ENCODE measurements at regions not wholly inside any gene's neighbourhood (a gene's known extent, or its start where the extent isn't known, plus 50 kb on each side); places are given as distances from the start of the nearest gene placed in this dataset.
"Not testable (repeated sequence)": the region's sequence is repeated elsewhere in the genome, so short reads cannot be mapped to it uniquely, and the experiment has no call there.

DNA sequence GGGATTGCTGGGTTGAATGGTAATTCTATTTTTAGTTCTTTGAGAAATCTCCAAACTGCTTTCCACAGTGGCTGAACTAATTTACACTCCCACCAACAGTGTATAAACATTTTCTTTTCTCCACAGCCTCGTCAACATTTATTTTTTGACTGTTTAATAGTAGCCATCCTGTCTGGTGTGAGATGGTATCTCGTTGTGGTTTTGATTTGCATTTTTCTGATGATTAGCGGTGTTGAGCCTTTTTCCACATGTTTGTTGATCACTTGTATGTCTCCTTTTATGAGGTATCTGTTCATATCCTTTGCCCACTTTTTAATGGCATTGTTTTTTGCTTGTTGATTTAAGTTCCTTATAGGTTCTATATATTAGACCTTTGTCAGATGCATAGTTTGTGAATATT lies 85.1 kb upstream of the SMAD3 start:
- H3K9ac ChIP-seq (ENCODE audit: control insufficient read depth, extremely low read depth, insufficient read depth, low read length); H3K9me1 ChIP-seq (ENCODE audit: control insufficient read depth, extremely low read depth, insufficient read depth, low read length); H3K27me3 ChIP-seq (ENCODE audit: control insufficient read depth, extremely low read depth, insufficient read depth, low read length); H3K36me3 ChIP-seq (ENCODE audit: control insufficient read depth in 2 of 2, extremely low read depth in 1 of 2, insufficient read depth in 2 of 2, low read length in 2 of 2); H2AFZ ChIP-seq (ENCODE audit: control insufficient read depth, low read length); H3K4me2 ChIP-seq (ENCODE audit: control insufficient read depth, extremely low read depth, insufficient read depth, low read depth, low read length); FAIRE-seq; DNase-seq (ENCODE audit: low read depth, low spot score); H4K20me1 ChIP-seq (ENCODE audit: control insufficient read depth, extremely low read depth, insufficient read depth, low read length); H3K27ac ChIP-seq (ENCODE audit: control insufficient read depth, insufficient read depth, low read length); H3K4me3 ChIP-seq (ENCODE audit: control insufficient read depth in 2 of 3, extremely low read depth in 1 of 3, insufficient read depth in 2 of 3, low read depth in 1 of 3, low read length in 3 of 3); H3K79me2 ChIP-seq (ENCODE audit: control insufficient read depth, insufficient read depth, low read length); H3K4me1 ChIP-seq (ENCODE audit: control insufficient read depth, extremely low read depth, insufficient read depth, low read length); H3K9me3 ChIP-seq (ENCODE audit: control insufficient read depth, low read depth, low read length); dilution Hi-C loops (cut with MboI; ENCODE audit: extremely low pct_ligation_motif_present, low sequenced_read_pairs): not testable (repeated sequence)

DNA sequence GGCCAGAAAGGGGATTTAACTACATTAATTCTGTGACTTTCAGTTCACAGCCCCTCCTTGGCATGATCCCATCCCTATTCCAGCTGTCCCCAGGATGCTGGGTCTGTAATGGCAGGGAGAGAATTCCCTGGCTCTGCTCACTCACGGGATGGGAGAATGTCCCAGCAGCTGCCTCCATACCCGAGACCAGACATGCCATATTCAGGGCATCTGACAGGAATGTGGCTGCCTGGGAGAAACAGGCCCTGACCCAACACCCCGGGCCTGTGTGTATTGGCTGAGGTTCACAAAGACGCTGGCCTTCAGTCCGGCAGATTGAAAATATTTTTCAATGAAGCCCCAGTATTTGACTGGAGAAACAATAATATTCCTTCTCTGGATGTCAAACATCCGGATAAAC lies 83.6 kb upstream of the SMAD3 start:
- no peaks in the 10 kb centered on the region for H3K79me2 ChIP-seq (ENCODE audit: control insufficient read depth, insufficient read depth, low read length)
- no peaks in the 10 kb centered on the region for H3K27me3 ChIP-seq (ENCODE audit: control insufficient read depth, extremely low read depth, insufficient read depth, low read length)
- no peak overlapping the region for H2AFZ ChIP-seq (ENCODE audit: control insufficient read depth, low read length)
- dilution Hi-C loops (cut with MboI; ENCODE audit: extremely low pct_ligation_motif_present, low sequenced_read_pairs) = no loop called here
- H3K9me3 ChIP-seq (ENCODE audit: control insufficient read depth, low read depth, low read length) = no peaks in the 10 kb centered on the region
- no peaks in the 10 kb centered on the region for H3K4me1 ChIP-seq (ENCODE audit: control insufficient read depth, extremely low read depth, insufficient read depth, low read length)
- no peak overlapping the region for H3K4me2 ChIP-seq (ENCODE audit: control insufficient read depth, extremely low read depth, insufficient read depth, low read depth, low read length)
- H3K9me1 ChIP-seq (ENCODE audit: control insufficient read depth, extremely low read depth, insufficient read depth, low read length) = no peaks in the 10 kb centered on the region
- H4K20me1 ChIP-seq (ENCODE audit: control insufficient read depth, extremely low read depth, insufficient read depth, low read length) = no peaks in the 10 kb centered on the region
- no peak for TF ChIP-seq EZH2 (IDR thresholded peaks at IDR 0.05; ENCODE audit: low read length)
- TF ChIP-seq, protein P1, sequence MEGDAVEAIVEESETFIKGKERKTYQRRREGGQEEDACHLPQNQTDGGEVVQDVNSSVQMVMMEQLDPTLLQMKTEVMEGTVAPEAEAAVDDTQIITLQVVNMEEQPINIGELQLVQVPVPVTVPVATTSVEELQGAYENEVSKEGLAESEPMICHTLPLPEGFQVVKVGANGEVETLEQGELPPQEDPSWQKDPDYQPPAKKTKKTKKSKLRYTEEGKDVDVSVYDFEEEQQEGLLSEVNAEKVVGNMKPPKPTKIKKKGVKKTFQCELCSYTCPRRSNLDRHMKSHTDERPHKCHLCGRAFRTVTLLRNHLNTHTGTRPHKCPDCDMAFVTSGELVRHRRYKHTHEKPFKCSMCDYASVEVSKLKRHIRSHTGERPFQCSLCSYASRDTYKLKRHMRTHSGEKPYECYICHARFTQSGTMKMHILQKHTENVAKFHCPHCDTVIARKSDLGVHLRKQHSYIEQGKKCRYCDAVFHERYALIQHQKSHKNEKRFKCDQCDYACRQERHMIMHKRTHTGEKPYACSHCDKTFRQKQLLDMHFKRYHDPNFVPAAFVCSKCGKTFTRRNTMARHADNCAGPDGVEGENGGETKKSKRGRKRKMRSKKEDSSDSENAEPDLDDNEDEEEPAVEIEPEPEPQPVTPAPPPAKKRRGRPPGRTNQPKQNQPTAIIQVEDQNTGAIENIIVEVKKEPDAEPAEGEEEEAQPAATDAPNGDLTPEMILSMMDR (optimal IDR thresholded peaks at IDR 0.05 in 1 of 3, IDR thresholded peaks at IDR 0.05 in 1 of 3, conservative IDR thresholded peaks at IDR 0.05 in 1 of 3; ENCODE audit: extremely low read depth in 1 of 3, insufficient read depth in 2 of 3, low read length in 3 of 3) = no peak
- no peaks in the 10 kb centered on the region for H3K36me3 ChIP-seq (ENCODE audit: control insufficient read depth in 2 of 2, extremely low read depth in 1 of 2, insufficient read depth in 2 of 2, low read length in 2 of 2)
- no peak for FAIRE-seq
- no peak overlapping the region for H3K9ac ChIP-seq (ENCODE audit: control insufficient read depth, extremely low read depth, insufficient read depth, low read length)
- H3K27ac ChIP-seq (ENCODE audit: control insufficient read depth, insufficient read depth, low read length) = no peak overlapping the region
- H3K4me3 ChIP-seq (ENCODE audit: control insufficient read depth in 2 of 3, extremely low read depth in 1 of 3, insufficient read depth in 2 of 3, low read depth in 1 of 3, low read length in 3 of 3) = no peak overlapping the region
- DNase-seq (ENCODE audit: low read depth, low spot score) = no peak

DNA sequence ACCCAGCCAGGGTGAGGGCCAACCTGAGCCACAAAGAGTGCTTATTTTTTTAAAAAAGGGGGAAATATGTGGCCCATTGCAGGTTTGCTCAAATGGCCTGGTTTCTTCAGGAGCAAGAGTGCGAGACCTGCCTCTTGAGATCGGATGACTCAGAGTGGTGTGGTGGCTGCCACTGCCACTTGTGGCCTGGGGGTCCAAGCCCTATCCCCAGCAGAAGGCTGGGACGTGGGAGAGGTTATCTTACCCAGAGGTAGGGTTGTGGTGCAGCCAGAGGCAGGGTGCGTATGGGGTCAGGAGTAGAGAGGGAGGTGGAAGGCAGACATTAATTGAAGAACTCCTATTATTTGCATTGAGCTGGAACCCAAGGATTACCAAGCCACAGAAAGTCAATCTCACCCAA lies 83.2 kb upstream of the SMAD3 start:
- no peak overlapping the region for H3K27ac ChIP-seq (ENCODE audit: control insufficient read depth, insufficient read depth, low read length)
- FAIRE-seq (no peak), DNase-seq (ENCODE audit: low read depth, low spot score) (no peak)
- no peaks in the 10 kb centered on the region for H3K4me1 ChIP-seq (ENCODE audit: control insufficient read depth, extremely low read depth, insufficient read depth, low read length)
- no peaks in the 10 kb centered on the region for H3K9me1 ChIP-seq (ENCODE audit: control insufficient read depth, extremely low read depth, insufficient read depth, low read length)
- H3K36me3 ChIP-seq (ENCODE audit: control insufficient read depth in 2 of 2, extremely low read depth in 1 of 2, insufficient read depth in 2 of 2, low read length in 2 of 2) = no peaks in the 10 kb centered on the region
- TF ChIP-seq, protein P1 (optimal IDR thresholded peaks at IDR 0.05 in 1 of 3, IDR thresholded peaks at IDR 0.05 in 1 of 3, conservative IDR thresholded peaks at IDR 0.05 in 1 of 3; ENCODE audit: extremely low read depth in 1 of 3, insufficient read depth in 2 of 3, low read length in 3 of 3) = no peak
- no peak for TF ChIP-seq EZH2 (IDR thresholded peaks at IDR 0.05; ENCODE audit: low read length)
- no peak overlapping the region for H3K4me3 ChIP-seq (ENCODE audit: control insufficient read depth in 2 of 3, extremely low read depth in 1 of 3, insufficient read depth in 2 of 3, low read depth in 1 of 3, low read length in 3 of 3)
- no peak overlapping the region for H2AFZ ChIP-seq (ENCODE audit: control insufficient read depth, low read length)
- H3K4me2 ChIP-seq (ENCODE audit: control insufficient read depth, extremely low read depth, insufficient read depth, low read depth, low read length) = no peak overlapping the region
- no peak overlapping the region for H3K9ac ChIP-seq (ENCODE audit: control insufficient read depth, extremely low read depth, insufficient read depth, low read length)
- dilution Hi-C loops (cut with MboI; ENCODE audit: extremely low pct_ligation_motif_present, low sequenced_read_pairs) = no loop called here
- H3K79me2 ChIP-seq (ENCODE audit: control insufficient read depth, insufficient read depth, low read length) = no peaks in the 10 kb centered on the region
- H4K20me1 ChIP-seq (ENCODE audit: control insufficient read depth, extremely low read depth, insufficient read depth, low read length) = no peaks in the 10 kb centered on the region
- H3K9me3 ChIP-seq (ENCODE audit: control insufficient read depth, low read depth, low read length) = no peaks in the 10 kb centered on the region
- H3K27me3 ChIP-seq (ENCODE audit: control insufficient read depth, extremely low read depth, insufficient read depth, low read length) = no peaks in the 10 kb centered on the region
